DND-41 (cell line): ENCODE measurements at regions not wholly inside any gene's neighbourhood (a gene's known extent, or its start where the extent isn't known, plus 50 kb on each side); places are given as distances from the start of the nearest gene placed in this dataset.

ENCODE experiments used
- ATAC-seq: fragments of 200-7000 bp; cut with Tn5 transposase; 3 replicates; pipeline ENCODE4 v1.9.1; 2021; ENCODE audit warnings: low read depth; ENCODE audit not compliant: insufficient read depth
- DNase-seq: peaks from one replicate; pipeline ENCODE4 v3.0.0-alpha.2; 2020
- H2AFZ ChIP-seq: 2 replicates; pipeline ENCODE4 v1.6.0; 2012; ENCODE audit warnings: low read depth, low read length
- H3K27ac ChIP-seq: 2 replicates; pipeline ENCODE4 v1.5.1; 2012; ENCODE audit warnings: low read length, inconsistent platforms
- H3K27me3 ChIP-seq: fragments of 200-600 bp; sonication (generic); 2 replicates; pipeline ENCODE4 v1.6.0; 2012; ENCODE audit warnings: low read length, mild to moderate bottlenecking, inconsistent platforms; ENCODE audit not compliant: insufficient read depth, poor library complexity
- H3K36me3 ChIP-seq: 2 replicates; pipeline ENCODE4 v1.5.1; 2012; ENCODE audit warnings: low read length, inconsistent platforms; ENCODE audit not compliant: insufficient read depth
- H3K4me1 ChIP-seq: 2 replicates; pipeline ENCODE4 v1.5.1; 2012; ENCODE audit warnings: mild to moderate bottlenecking, low read length; ENCODE audit not compliant: insufficient read depth
- H3K4me2 ChIP-seq: 2 replicates; pipeline ENCODE4 v1.6.0; 2012; ENCODE audit warnings: mild to moderate bottlenecking, moderate library complexity, low read length, inconsistent platforms; ENCODE audit not compliant: insufficient read depth
- H3K4me3 ChIP-seq, 2 experiments: fragments of 200-600 bp in 1 of 2; shearing (Covaris generic) in 1 of 2; 2 replicates each; pipeline ENCODE4 v1.5.1; 2012 to 2016; ENCODE audit warnings: inconsistent platforms in 2 of 2, low read length in 2 of 2, mild to moderate bottlenecking in 2 of 2, low read depth in 1 of 2, moderate library complexity in 1 of 2
- H3K79me2 ChIP-seq: 2 replicates; pipeline ENCODE4 v1.6.0; 2012; ENCODE audit warnings: low read length, inconsistent platforms; ENCODE audit not compliant: insufficient read depth
- H3K9ac ChIP-seq: 2 replicates; pipeline ENCODE4 v1.6.0; 2012; ENCODE audit warnings: low read depth, mild to moderate bottlenecking, inconsistent platforms, low read length, moderate library complexity
- H3K9me3 ChIP-seq: 2 replicates; pipeline ENCODE4 v1.5.1; 2012; ENCODE audit warnings: low read length, moderate library complexity, mild to moderate bottlenecking, inconsistent platforms; ENCODE audit not compliant: insufficient read depth, severe bottlenecking
- H4K20me1 ChIP-seq: 2 replicates; pipeline ENCODE4 v1.6.0; 2012; ENCODE audit warnings: low read length; ENCODE audit not compliant: insufficient read depth
- EZH2 ChIP-seq: IDR thresholded peaks from 3 replicates; pipeline ENCODE4 v1.6.1; 2012; ENCODE audit warnings: borderline replicate concordance, low read depth, mild to moderate bottlenecking, moderate library complexity, low read length, inconsistent platforms; ENCODE audit not compliant: severe bottlenecking
- TF ChIP-seq, protein P1 (sequence below): IDR thresholded peaks from 2 replicates; pipeline ENCODE4 v1.5.1; 2012; ENCODE audit warnings: borderline replicate concordance, low read length, moderate library complexity, mild to moderate bottlenecking; ENCODE audit not compliant: poor library complexity, severe bottlenecking; ENCODE audit errors: extremely low read depth

- no peak for DNase-seq
- no peak overlapping the region for H2AFZ ChIP-seq
Observed at GRCh38 chr5:42924226-42924625, 112.5 kb upstream of the SELENOP start.

DNA sequence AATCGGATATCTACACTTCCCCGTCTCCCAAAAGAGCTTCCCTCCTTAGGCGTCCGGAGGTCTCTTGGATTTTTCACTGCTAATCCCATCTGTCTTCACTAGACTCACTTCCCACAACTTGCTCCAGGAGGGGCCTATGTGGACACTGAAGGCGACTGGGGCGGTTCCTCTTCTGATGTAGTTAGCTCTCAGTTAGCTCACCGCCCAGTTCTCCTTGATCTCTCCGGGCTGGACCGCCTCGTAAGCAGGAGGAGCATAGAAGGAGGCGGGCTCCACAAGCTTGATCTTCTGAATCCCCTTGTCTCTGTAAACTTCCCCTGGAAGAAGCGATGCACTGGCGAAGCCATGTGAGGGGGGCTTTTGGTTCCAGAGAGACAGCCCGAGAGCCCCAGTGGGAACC is 112.0 kb upstream of the SELENOP start:
- Histone ChIP-seq H3K27me3 (no peaks in the 10 kb centered on the region), H3K4me3 (no peak overlapping the region), H3K36me3 (no peaks in the 10 kb centered on the region), H3K4me1 (no peaks in the 10 kb centered on the region), H4K20me1 (no peaks in the 10 kb centered on the region), H3K9ac (no peak overlapping the region), H2AFZ (no peak overlapping the region), H3K79me2 (no peaks in the 10 kb centered on the region), H3K4me2 (no peak overlapping the region), H3K9me3 (no peaks in the 10 kb centered on the region), H3K27ac (no peak overlapping the region)
- DNase-seq (no peak), ATAC-seq (no peak)
- TF ChIP-seq, protein P1, sequence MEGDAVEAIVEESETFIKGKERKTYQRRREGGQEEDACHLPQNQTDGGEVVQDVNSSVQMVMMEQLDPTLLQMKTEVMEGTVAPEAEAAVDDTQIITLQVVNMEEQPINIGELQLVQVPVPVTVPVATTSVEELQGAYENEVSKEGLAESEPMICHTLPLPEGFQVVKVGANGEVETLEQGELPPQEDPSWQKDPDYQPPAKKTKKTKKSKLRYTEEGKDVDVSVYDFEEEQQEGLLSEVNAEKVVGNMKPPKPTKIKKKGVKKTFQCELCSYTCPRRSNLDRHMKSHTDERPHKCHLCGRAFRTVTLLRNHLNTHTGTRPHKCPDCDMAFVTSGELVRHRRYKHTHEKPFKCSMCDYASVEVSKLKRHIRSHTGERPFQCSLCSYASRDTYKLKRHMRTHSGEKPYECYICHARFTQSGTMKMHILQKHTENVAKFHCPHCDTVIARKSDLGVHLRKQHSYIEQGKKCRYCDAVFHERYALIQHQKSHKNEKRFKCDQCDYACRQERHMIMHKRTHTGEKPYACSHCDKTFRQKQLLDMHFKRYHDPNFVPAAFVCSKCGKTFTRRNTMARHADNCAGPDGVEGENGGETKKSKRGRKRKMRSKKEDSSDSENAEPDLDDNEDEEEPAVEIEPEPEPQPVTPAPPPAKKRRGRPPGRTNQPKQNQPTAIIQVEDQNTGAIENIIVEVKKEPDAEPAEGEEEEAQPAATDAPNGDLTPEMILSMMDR, result no peak
- TF ChIP-seq EZH2, result no peak

More at GRCh38 chr5:42924226-42924625, 112.5 kb upstream of the SELENOP start:
- Histone ChIP-seq H3K4me3 (no peak overlapping the region), H3K4me1 (no peaks in the 10 kb centered on the region), H3K27me3 (no peaks in the 10 kb centered on the region), H3K27ac (no peak overlapping the region), H4K20me1 (no peaks in the 10 kb centered on the region), H3K4me2 (no peak overlapping the region), H3K9me3 (no peaks in the 10 kb centered on the region), H3K9ac (no peak overlapping the region), H3K36me3 (no peaks in the 10 kb centered on the region), H3K79me2 (no peaks in the 10 kb centered on the region)
- TF ChIP-seq, protein P1, result no peak
- TF ChIP-seq EZH2, result no peak
- no peak for ATAC-seq

- Histone ChIP-seq H3K4me2 (no peak overlapping the region), H3K4me1 (no peaks in the 10 kb centered on the region), H3K9ac (no peak overlapping the region), H3K27ac (no peak overlapping the region), H3K36me3 (no peaks in the 10 kb centered on the region), H3K27me3 (no peaks in the 10 kb centered on the region), H2AFZ (no peak overlapping the region), H3K4me3 (no peak overlapping the region), H3K9me3 (no peaks in the 10 kb centered on the region), H3K79me2 (no peaks in the 10 kb centered on the region), H4K20me1 (no peaks in the 10 kb centered on the region)
- ATAC-seq (no peak), DNase-seq (no peak)
- no peak for TF ChIP-seq EZH2
- TF ChIP-seq, protein P1, result no peak
Observed at GRCh38 chr5:42919600-42919999, 107.9 kb upstream of the SELENOP start.

- Histone ChIP-seq H3K9ac (no peak overlapping the region), H3K4me2 (no peak overlapping the region), H3K27ac (no peak overlapping the region), H3K27me3 (no peaks in the 10 kb centered on the region), H3K4me3 (no peak overlapping the region), H2AFZ (no peak overlapping the region), H3K4me1 (no peaks in the 10 kb centered on the region), H3K79me2 (no peaks in the 10 kb centered on the region), H3K9me3 (no peaks in the 10 kb centered on the region), H4K20me1 (no peaks in the 10 kb centered on the region), H3K36me3 (no peaks in the 10 kb centered on the region)
- DNase-seq (no peak), ATAC-seq (no peak)
- TF ChIP-seq, protein P1, result no peak
- no peak for TF ChIP-seq EZH2
Observed at GRCh38 chr5:42915306-42915866, 103.7 kb upstream of the SELENOP start.
